NCI-H1048 (cell line): ENCODE measurements at regions not wholly inside any gene's neighbourhood (a gene's known extent, or its start where the extent isn't known, plus 50 kb on each side); places are given as distances from the start of the nearest gene placed in this dataset.
"Not testable (repeated sequence)": the region's sequence is repeated elsewhere in the genome, so short reads cannot be mapped to it uniquely, and the experiment has no call there.

Source experiments
- DNase-seq: peaks from one replicate; lab custom pipeline; 2025; lab: John Stamatoyannopoulos, UW

DNA sequence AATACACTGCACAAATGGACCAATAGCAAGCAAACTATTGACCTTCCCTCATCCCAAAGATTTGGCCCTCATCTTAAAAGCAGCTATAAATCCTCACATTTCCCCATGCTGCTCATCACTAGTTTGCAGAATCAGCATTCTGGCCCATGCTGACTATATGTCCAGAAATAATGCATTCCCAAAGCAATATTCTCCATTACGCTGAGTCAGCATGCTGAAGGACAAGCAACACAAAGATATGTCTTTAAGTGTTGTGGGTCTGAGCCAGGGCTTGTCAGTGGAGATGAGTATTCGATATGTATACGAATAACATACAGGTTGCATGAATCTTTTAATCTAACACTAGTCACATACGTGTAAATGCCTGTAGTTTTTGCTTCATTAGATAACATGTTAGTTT is 1045.0 kb upstream of the DDX18 start:
- DNase-seq = no peak

DNA sequence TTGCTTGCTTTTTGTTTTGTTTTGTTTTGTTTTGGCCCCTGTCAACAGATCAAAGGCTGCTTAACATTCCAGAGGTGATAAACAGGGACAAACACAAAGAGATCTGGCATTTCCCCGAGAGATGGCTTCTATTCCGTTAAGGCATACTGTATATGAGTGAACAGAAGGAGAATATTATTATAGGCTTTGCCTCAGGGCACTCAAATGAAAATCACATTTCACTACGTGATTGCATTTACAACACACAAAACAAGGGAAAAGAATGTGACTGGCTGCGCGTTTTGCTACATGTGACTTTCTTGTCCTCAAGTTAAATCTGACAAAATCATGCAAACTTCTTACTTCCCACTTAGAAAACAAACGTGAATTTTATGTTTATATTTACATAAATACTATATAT is 1037.9 kb upstream of the DDX18 start:
- no peak for DNase-seq

DNA sequence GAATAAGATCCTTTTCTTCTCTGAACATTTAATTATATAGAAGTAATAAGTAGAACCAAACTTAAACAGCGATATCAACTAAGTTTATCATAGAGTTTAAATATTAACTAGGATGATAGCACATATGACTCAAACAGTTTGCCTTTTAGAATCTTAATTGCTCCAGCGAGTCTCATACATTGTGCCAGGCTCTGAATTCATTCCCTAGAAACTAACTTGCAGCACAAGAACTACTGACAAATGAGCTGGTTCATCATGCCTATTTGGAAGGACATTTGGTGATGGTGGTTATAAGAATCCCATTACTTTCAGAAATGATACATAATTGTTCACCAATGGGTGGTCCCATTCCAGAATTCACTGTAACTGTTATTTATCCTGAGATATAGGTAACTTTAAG is 1026.6 kb upstream of the DDX18 start:
- no peak for DNase-seq

DNA sequence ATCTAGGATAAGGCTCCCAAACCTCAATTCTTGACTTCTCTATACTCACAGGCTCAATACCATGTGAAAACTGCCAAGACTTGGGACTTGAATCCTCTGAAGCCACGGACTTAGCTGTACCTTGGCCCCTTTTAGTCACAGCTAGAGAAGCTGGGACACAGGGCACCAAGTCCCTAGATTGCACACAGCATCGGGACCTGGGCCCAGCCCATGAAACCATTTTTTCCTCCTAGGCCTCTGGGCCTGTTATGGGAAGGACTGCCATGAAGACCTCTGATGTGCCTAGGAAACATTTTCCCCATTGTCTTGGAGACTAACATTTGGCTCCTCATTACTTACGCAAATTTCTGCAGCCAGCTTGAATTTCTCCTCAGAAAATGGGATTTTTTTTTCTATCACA is 1011.8 kb upstream of the DDX18 start:
- no peak for DNase-seq

DNA sequence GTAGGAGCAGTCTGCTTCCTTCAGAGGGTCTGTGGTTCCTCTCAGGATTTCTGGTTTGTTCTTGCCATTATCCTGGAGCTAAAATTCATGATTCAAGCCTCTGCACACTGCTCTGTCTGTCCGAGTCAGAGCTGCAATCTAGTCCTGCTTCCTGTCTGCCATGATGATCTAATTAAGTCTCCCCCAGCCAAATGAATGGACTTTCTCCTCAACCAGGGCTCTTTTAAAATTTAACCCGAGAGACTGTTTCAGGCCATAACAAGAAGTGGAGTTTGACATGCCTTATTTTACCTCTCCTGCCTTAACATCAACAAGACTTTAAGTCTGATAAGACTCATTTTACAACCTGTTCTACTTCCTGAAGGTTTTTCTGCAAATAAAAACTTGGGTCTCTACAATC is 1009.6 kb upstream of the DDX18 start:
- DNase-seq = no peak

DNA sequence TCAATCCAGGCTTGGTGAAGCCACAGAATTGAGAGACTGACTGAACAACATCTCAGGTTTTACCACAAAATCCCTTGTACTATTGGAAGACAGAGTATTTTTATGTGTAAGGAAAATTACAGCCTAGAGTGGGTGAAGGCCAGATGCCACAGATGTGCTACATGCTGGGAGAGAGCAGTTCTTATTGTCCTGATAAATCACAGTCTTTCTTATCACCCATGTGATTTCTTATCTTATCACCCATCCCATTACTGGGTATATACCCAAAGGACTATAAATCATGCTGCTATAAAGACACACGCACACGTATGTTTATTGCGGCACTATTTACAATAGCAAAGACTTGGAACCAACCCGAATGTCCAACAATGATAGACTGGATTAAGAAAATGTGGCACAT is 1008.0 kb upstream of the DDX18 start:
- DNase-seq = not testable (repeated sequence)

DNA sequence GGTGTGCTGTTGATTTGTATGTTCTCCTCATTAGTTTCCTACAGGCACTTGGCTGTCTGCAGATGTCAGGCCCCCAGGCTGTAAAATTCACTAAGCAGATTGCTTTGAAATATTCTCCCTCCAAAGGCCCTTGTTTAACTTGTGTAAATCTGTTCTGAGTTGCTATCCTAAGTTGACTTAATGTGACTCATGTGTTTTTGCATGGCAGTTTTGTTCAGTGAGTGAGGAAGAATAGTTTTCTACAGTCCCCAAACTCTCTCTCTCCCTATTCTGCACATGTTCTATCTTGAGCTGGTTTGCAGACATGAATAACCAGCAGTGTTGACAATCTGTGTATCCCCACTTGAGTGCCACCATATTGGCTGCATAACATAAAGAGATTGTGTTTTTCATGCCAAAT is 1005.4 kb upstream of the DDX18 start:
- no peak for DNase-seq

DNA sequence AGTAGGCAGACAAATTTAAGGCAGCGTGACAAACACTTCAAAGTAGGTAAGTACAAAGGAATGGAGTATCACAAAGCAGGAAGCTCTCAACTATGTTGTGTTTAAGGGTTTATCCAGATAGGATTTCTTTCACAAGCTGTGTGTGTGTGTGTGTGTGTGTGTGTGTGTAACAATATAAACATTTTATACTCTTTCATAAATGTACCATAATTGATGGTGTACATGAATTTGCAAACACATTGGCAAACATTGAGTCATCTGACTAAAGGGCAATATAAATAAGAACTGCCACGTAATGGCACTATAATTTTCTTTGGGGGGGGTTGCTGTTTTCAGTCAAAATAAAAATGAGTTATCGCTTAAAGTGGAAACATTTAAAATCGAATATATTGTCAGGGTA is 1004.4 kb upstream of the DDX18 start:
- no peak for DNase-seq

DNA sequence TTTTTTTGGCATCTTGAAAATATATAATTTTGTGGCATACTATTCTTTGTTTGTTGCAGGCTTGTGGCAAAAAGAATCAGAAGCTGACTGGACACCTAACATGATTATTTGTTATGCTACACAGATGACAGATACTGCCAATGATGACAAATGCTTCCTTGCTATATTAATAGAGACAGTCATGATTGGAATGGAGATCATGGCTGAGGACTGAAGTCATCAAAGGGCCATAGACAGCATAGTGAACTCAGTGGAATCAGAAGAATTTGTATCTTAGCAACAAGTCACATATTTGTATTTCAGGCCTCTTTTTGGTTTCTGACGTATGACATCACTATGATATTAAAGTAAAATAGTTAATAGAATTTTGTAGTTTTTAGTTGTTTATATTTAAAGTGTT is 1003.8 kb upstream of the DDX18 start:
- no peak for DNase-seq

DNA sequence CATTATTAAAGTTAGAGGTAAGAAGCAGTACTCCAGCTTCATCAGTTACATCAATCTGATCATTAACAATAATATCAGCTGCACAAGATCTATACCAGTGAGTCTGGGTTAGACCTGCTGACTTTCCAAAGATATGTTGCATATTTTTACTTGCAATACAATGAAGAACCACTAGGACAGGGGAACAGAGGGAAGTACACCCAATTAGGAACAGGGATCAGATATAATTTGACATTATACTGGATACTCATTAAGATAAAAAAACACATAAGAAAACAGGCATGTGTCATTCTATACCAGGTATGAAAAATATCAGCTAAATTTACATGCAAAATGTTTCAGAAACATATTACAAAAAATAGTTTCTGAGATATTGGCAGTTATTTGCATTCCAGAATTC is 995.1 kb upstream of the DDX18 start:
- no peak for DNase-seq

DNA sequence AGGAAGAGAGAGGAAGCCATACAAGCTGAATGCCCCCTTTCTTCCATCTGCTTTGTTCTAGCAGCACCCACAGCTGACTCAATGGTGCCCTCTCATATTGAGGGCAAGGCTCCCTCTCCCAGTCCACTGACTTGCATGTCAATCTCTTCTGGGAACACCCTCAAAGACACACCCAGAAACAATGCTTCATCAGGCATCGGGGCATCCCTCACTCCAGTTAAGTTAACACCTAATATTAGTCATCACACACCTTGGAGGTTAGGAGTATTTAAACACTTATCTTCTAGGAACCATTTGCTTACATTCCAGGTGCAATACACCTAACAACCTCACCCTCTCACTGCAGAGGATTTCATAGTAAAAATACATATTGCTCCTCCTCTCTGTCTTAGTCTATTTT is 993.5 kb upstream of the DDX18 start:
- DNase-seq = no peak

DNA sequence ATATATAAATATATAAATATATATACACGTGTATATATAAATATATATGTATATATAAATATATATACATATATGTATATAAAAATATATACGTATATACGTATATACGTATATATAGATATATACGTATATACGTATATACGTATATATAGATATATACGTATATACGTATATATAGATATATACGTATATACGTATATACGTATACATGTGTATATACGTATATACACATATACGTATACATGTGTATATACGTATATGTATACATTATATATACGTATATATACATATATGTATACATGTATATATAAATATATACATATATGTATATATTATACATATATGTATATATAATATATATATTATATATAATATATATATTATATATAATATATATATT is 984.9 kb upstream of the DDX18 start:
- not testable (repeated sequence) for DNase-seq

DNA sequence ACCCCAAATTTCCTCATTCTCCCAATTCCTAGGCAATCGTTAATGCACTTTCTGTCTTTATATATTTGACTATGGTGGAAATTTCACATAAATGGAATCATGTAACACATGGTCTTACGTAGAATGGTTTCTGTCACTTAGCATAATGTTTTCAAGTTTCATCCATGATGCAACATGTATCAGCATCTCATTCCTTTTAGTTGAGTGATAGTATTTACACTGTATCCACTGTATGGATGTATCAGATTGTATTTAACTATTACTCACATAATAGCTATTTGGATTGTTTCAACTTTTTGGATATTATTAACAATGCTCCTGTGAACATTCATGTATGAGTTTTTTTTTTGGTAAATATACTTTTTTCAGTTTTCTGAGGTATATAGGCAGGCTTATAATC is 982.3 kb upstream of the DDX18 start:
- DNase-seq = no peak

DNA sequence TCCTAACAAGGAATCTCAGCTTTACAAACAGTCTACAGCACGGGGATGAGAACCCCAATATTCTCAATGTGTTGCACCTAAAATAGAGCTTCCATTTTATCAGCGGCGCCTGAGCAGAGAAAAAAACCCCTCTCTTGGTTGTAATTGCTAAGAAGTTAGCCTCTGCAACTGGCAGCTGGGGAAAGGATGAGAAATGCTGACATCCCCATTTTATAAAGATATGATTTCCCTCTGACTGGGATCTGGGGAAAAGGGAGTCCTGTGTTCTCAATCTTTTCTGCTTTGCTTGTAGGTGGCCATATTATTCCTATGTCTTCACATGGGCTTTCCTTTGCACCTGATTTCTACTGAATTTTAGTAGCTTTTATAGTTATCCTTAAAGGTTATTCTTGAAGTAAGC is 981.4 kb upstream of the DDX18 start:
- DNase-seq = no peak

DNA sequence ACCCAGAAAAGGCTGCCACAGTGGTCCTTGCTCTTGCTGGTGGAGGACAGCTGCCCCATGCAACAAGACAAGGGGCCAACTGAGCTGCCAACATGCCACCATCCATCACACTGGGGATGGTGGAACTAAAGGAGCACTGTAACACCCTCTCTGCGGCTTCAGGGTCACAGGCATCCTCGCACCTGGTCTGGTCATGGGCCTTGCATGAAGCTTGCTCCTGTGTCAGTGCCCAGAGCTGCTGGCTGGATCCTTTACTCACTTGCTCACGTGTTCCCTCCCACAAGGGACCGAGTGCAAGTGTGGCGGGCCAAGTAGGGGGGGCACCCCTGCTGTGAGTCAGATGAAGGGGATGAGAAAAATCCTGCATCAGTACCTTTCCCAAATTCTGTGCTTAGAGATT is 972.3 kb upstream of the DDX18 start:
- DNase-seq = no peak

DNA sequence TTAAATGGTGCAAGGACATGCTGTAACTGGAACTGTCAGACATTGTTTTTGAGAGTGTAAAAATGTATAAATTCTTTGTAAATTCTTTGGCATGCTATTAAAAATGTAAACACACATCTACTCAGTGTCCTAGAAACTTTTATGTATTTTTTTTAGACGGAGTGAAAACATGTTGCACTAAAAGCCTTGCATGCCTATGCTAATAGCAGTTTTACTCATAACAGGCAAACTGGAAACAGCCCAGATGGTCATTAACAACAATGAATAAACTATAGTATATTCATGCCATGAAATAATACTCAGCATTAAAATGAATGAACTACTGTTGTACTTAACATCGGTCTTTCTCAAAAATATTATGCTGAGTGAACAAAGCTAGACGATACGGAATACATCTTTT is 954.8 kb upstream of the DDX18 start:
- no peak for DNase-seq

DNA sequence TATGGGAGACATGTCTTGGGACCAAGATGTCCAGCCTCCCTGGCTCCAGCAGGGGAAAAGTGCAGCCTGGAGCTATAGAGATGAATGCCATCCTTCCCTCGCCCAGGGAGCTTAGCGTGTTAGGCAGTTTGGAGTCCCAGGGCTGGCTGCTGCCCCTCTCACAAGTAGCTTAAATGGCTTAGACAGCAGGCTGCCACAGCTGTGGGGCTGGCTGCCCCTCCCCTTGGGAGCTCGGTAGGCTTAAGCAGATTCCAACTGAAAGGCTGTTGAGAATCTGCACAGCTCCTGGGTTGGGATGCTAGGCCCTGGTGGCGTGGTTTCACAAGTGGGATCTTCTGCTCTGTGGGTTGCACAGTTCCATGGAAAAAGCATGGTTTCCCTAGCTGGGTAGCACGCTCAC is 940.5 kb upstream of the DDX18 start:
- DNase-seq = no peak

DNA sequence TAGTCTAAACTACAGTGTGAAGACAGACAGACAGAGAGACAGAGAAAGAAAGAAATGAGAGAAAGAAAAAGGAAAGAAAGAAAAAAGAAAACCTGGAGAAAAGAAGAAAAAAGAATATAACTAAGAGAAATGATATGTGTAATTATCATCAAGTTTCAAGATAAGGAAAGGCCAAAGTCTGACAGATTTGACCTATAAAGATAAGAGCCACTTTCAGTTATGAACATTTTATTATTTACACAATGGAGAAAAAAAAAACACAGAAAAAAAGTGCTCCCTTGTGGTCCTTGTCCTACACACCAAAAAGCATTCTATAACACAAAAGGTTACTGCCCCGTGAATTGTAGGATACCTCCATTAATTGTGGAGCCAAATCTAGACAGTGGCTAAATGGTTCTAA is 937.2 kb upstream of the DDX18 start:
- no peak for DNase-seq

DNA sequence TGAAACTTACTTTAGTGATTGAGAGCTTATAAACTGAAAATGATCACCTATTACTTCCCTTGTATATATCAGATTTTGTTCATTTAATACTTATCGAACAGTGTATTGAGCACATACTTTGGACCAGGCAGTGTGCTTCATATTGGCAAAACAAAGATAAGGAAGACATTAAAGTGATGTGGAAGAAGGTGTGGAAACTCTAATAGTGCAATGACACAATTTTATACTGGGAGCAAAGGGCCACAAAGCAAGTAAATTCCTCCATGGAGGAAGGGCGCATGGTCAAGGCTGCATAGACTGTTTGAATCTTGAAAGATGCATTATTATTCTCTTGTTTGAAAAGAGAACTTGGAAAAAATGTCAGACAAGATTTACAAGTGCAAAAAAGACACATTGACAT is 936.5 kb upstream of the DDX18 start:
- no peak for DNase-seq

DNA sequence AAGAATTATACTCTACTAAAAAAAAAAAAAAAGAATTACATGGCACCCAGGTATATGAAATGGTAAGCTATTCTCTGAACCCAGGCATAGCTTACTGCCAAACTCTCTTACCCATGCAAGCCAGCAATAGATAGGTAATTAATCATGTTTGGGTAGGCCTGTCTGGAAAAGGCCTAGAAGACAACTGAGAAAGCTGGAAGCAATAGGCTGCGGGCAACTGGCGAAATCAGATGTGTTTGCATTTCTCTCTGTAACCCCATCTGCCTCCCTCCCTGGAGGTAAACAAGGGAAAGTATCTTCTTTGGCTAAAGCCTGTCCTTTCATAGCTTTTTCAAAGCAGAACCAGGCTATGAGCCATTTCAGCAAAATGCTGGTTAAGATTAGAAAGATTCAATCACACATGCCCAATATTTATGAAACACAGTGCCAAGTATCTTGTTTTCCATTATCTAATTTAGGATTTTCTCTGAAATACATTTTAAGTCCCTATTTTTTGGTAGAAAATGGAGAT is 934.8 kb upstream of the DDX18 start:
- no peak for DNase-seq

DNA sequence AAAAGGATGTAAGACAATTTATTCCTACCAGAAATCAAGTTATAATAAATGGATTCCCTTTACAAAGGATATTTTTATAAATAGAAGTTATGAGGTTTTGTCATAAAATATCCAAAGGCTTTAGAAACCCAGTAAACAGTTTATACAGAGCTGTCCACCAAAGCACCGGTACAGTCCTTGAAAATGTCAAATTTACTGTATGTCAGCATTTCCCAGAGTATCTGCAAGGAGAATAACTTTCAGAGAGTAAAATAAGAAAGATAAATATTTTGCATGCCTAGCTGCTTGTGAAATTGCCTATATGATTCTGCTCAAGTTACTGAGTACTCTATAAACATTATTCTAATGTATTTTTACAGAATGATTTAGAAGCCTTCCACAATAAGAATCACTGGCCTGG is 923.3 kb upstream of the DDX18 start:
- no peak for DNase-seq

DNA sequence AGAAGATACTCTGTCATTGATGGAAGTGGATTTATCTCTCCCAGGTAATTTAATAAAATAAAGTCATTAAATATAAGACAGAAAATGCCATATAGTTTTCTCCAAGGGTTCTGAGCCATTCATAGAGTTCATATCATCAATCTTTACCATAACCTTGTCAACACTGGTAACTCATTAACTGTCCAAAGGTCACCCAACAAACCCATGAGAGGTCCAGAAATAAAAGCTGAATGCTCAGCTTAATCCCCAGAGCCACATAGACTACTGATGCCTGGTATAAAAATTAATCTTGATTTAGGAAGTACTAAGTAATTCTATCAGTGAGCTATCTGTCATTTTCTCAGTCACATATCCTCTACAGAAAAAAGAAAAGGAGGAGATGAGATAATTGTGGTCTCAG is 903.0 kb upstream of the DDX18 start:
- no peak for DNase-seq

DNA sequence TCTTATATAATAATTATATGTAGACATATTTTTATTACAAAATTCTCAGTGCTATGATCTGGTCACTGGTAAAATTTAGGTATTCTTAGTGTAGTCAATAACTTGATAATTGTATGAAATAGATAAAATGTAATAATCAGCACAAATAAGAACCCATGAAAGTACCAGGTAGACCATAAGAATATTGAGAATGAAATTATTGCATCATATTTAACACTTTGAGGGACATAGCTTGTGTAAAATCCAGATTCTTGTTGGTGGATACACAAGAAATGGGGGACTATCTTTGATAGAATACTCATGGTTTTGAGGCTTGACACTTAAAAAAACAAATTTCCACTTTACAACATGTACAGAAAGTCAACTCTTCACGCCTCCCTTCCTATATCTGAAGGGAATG is 898.8 kb upstream of the DDX18 start:
- no peak for DNase-seq

DNA sequence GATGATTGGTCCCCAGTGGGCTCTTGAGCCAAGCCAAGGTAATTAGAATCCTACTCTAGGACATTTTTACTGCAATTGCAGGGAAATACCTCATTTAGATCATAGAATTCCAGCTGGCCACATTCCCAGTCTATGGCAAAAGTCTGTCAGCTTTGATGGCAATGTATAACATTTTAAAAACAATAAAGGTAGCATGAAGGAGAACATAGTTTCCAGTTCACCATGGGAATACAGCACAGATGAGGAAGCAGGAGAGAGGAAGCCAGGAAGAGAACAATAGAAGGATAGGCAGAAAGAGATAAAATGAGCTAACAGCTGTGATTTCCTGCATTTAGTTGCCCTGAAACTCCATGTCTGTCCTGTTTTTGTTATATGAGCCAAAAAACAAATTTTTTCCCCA is 897.3 kb upstream of the DDX18 start:
- DNase-seq = no peak

DNA sequence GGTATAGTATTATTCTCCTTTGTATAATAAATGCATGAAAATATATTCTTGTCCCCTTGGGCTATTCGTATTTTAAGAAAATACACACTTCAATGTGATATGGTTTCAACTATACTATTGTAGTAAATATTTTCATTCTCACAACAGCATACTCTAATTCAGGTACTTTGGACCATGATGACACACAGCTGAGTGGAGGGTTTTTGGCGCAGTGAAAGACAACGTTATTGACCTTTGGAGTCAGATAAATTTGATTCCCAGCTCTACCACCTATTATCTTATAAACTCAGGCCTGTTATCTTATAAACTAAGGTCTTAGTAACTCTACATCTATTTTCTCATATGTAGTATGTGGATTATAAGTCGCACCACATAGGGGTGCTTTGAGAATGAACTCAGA is 895.9 kb upstream of the DDX18 start:
- DNase-seq = no peak
